Karpas-422 (cell line): ENCODE measurements at regions not wholly inside any gene's neighbourhood (a gene's known extent, or its start where the extent isn't known, plus 50 kb on each side); places are given as distances from the start of the nearest gene placed in this dataset.
"Not testable (repeated sequence)": the region's sequence is repeated elsewhere in the genome, so short reads cannot be mapped to it uniquely, and the experiment has no call there.

ENCODE experiments used
- DNase-seq: peaks from one replicate; pipeline ENCODE4 v3.0.0-alpha.2; 2015
- H2AFZ ChIP-seq: fragments of 200-600 bp; sonication (generic); 2 replicates; pipeline ENCODE4 v1.6.1; 2014; ENCODE audit warnings: antibody characterized with exemption, low read length, mixed read lengths
- H3K27ac ChIP-seq: fragments of 200-600 bp; sonication (generic); 2 replicates; pipeline ENCODE4 v1.5.1; 2014; ENCODE audit warnings: mild to moderate bottlenecking, low read length, moderate library complexity
- H3K27me3 ChIP-seq: fragments of 200-600 bp; sonication (generic); 2 replicates; pipeline ENCODE4 v1.6.1; 2014; ENCODE audit warnings: low read length, mixed read lengths
- H3K36me3 ChIP-seq: fragments of 200-600 bp; sonication (generic); 2 replicates; pipeline ENCODE4 v1.6.1; 2014; ENCODE audit warnings: low read length, mixed read lengths; ENCODE audit not compliant: insufficient read depth
- H3K4me1 ChIP-seq: fragments of 200-600 bp; sonication (generic); 2 replicates; pipeline ENCODE4 v1.6.1; 2014; ENCODE audit warnings: mild to moderate bottlenecking, low read length, mixed read lengths
- H3K4me2 ChIP-seq: fragments of 200-600 bp; sonication (generic); 2 replicates; pipeline ENCODE4 v1.6.1; 2014; ENCODE audit warnings: low read length, low read depth, mild to moderate bottlenecking; ENCODE audit not compliant: poor library complexity, severe bottlenecking
- H3K4me3 ChIP-seq: fragments of 200-600 bp; sonication (generic); 2 replicates; pipeline ENCODE4 v1.5.1; 2014; ENCODE audit warnings: mild to moderate bottlenecking, antibody characterized with exemption, low read length, mixed read lengths
- H3K79me2 ChIP-seq: fragments of 200-600 bp; sonication (generic); 2 replicates; pipeline ENCODE4 v1.6.1; 2014; ENCODE audit warnings: mild to moderate bottlenecking, low read length, mixed read lengths
- H3K9ac ChIP-seq: fragments of 200-600 bp; sonication (generic); 2 replicates; pipeline ENCODE4 v1.6.0; 2014; ENCODE audit warnings: low read length
- H3K9me2 ChIP-seq: fragments of 200-600 bp; sonication (generic), shearing (Covaris generic); replicated peaks from 2 replicates; pipeline ENCODE4 v1.6.0; 2014; ENCODE audit warnings: mild to moderate bottlenecking, low read length, moderate library complexity; ENCODE audit not compliant: insufficient read depth
- H3K9me3 ChIP-seq: fragments of 300-700, 200-600 bp; sonication (generic); 2 replicates; pipeline ENCODE4 v1.6.1; 2014; ENCODE audit warnings: low read length, mixed read lengths
- H4K20me1 ChIP-seq: fragments of 200-600 bp; sonication (generic); 2 replicates; pipeline ENCODE4 v1.6.1; 2014; ENCODE audit warnings: mild to moderate bottlenecking, antibody characterized with exemption, low read length, low read depth; ENCODE audit not compliant: insufficient read depth

DNA sequence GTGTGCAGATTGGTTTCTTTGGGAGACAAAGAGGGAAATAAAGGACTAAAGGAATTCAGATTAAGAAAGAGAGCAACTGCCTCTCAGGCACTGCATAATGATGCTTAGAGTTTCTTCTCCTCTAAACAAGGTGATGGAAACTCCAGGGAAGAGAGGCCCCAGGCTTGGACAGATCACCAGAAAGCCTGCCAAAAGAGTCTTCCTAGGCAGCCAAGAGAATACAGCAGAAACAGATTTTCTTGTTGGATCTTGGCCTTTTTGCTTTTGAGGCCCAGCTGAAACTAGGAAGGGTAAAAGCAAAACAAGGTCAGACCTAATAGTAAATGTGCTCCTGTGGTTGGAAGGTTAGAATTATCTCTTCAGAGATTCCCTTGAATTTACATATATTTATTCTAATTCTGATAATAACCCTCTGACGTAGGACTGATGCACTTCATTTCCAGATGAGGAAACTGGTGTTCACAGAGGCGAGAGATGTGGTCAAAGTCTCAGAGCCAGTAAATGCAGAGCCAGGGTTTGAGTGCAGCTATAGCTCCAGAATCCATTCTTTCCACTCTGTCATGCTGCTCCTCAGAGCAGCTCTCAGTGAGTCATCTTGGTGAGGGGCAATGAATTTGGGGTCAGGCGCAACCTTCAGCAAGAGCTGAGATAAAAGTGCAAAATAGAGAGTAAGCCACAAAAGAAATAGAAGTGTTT lies 142.3 kb upstream of the FBXO11 start:
- Histone ChIP-seq H4K20me1 (no peaks in the 10 kb centered on the region), H3K9ac (no peak overlapping the region), H3K4me1 (peaks cover 14% of the 10 kb centered on the region), H3K27me3 (no peaks in the 10 kb centered on the region), H3K9me2 (no peaks in the 10 kb centered on the region), H3K27ac (no peak overlapping the region), H2AFZ (no peak overlapping the region), H3K9me3 (no peaks in the 10 kb centered on the region), H3K4me2 (no peak overlapping the region), H3K4me3 (no peak overlapping the region), H3K36me3 (no peaks in the 10 kb centered on the region), H3K79me2 (no peaks in the 10 kb centered on the region)
- DNase-seq = no peak

- Histone ChIP-seq H3K9me3 (no peaks in the 10 kb centered on the region), H3K4me2 (no peak overlapping the region), H3K27me3 (no peaks in the 10 kb centered on the region), H3K79me2 (no peaks in the 10 kb centered on the region), H3K9me2 (no peaks in the 10 kb centered on the region), H3K4me3 (no peak overlapping the region), H3K27ac (no peak overlapping the region), H3K36me3 (no peaks in the 10 kb centered on the region), H3K9ac (no peak overlapping the region), H4K20me1 (no peaks in the 10 kb centered on the region), H3K4me1 (peaks cover 14% of the 10 kb centered on the region), H2AFZ (no peak overlapping the region)
- DNase-seq = no peak
Observed at GRCh38 chr2:48049371-48049770, 143.1 kb upstream of the FBXO11 start.

DNA sequence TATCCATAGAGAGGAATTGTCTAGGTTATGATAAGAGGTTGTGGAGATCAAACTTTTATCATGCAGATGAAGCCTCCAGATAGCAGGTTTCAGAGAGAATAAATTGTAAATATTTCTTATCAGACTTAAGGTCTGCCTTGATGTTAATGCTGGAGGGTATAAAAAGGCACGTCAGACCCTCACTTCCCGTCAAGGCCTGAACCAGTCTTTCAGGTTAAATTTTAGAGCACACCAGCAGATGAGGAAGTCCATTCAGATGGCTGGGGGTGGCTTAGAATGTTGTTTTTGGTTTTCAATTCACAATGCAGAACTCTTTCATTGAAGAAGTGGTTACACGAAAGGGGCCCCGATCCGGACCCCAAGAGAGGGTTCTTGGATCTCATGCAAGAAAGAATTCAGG lies 144.4 kb upstream of the FBXO11 start:
- no peak overlapping the region for H3K9ac ChIP-seq

DNA sequence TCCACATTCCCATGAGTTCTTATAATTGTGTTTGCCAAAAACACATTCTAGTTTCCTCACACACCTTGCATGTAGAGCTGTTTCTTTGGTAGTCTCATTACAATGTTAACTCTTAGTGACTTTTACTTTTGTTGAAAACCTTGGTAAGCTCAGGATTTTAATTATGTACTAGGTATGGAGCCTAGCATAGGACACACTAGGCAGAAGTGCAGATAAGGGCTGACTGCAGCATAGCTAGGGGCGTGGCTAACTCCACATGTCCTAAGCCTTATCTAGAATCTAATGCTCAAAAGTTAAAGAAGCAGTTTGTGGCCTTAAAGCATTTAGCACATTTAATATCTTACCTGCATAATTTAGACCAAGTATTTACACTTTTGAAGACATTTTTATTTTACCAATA lies 153.7 kb upstream of the FBXO11 start:
- H3K27ac ChIP-seq = no peak overlapping the region
- no peak overlapping the region for H3K9ac ChIP-seq
- H3K79me2 ChIP-seq = no peaks in the 10 kb centered on the region
- no peaks in the 10 kb centered on the region for H3K36me3 ChIP-seq
- H2AFZ ChIP-seq = no peak overlapping the region
- no peak overlapping the region for H3K4me2 ChIP-seq
- no peaks in the 10 kb centered on the region for H3K9me2 ChIP-seq
- no peaks in the 10 kb centered on the region for H3K4me1 ChIP-seq
- H4K20me1 ChIP-seq = no peaks in the 10 kb centered on the region
- H3K4me3 ChIP-seq = no peak overlapping the region
- DNase-seq = no peak
- no peaks in the 10 kb centered on the region for H3K9me3 ChIP-seq
- H3K27me3 ChIP-seq = no peaks in the 10 kb centered on the region

More for the DNA sequence above, 144.4 kb upstream of the FBXO11 start:
- peaks cover 6% of the 10 kb centered on the region for H3K4me1 ChIP-seq
- H3K36me3 ChIP-seq = no peaks in the 10 kb centered on the region
- H3K27ac ChIP-seq = no peak overlapping the region
- no peaks in the 10 kb centered on the region for H4K20me1 ChIP-seq
- H2AFZ ChIP-seq = no peak overlapping the region
- no peak overlapping the region for H3K4me2 ChIP-seq
- H3K79me2 ChIP-seq = no peaks in the 10 kb centered on the region
- H3K4me3 ChIP-seq = no peak overlapping the region
- H3K27me3 ChIP-seq = no peaks in the 10 kb centered on the region
- H3K9me2 ChIP-seq = no peaks in the 10 kb centered on the region
- DNase-seq = no peak
- no peaks in the 10 kb centered on the region for H3K9me3 ChIP-seq

GRCh38 chr2:48061656-48062055 lies 155.4 kb upstream of the FBXO11 start:
- not testable (repeated sequence) for H3K4me2 ChIP-seq, H2AFZ ChIP-seq, H3K9me2 ChIP-seq, DNase-seq, H3K9ac ChIP-seq, H3K27ac ChIP-seq, H3K27me3 ChIP-seq, H3K36me3 ChIP-seq, H3K4me3 ChIP-seq, H3K4me1 ChIP-seq, H3K9me3 ChIP-seq, H4K20me1 ChIP-seq, H3K79me2 ChIP-seq

DNA sequence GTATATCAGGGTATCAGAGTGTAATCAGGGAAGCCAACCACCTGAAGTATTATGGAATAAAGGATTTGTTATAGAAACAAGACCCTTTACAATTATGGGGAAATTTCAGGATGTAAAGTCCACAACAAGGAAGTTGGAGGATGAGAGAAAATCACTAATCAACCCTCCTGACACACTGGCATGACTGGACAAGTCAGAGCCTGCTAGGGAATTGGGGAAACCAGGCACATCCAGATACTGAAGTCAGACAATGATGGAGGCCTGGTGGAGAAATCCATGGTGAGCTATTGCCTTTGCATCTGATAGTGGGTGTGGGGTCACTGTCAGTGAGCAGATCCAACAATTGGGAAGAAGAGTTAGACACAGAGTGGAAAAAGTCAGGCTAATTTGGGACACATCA lies 158.8 kb upstream of the FBXO11 start:
- Histone ChIP-seq H3K4me3 (no peak overlapping the region), H3K36me3 (no peaks in the 10 kb centered on the region), H3K4me1 (no peaks in the 10 kb centered on the region), H3K4me2 (no peak overlapping the region), H3K9ac (no peak overlapping the region), H3K9me3 (no peaks in the 10 kb centered on the region), H2AFZ (no peak overlapping the region), H3K27ac (no peak overlapping the region), H3K27me3 (no peaks in the 10 kb centered on the region), H3K79me2 (no peaks in the 10 kb centered on the region), H4K20me1 (no peaks in the 10 kb centered on the region), H3K9me2 (no peaks in the 10 kb centered on the region)
- DNase-seq = no peak

DNA sequence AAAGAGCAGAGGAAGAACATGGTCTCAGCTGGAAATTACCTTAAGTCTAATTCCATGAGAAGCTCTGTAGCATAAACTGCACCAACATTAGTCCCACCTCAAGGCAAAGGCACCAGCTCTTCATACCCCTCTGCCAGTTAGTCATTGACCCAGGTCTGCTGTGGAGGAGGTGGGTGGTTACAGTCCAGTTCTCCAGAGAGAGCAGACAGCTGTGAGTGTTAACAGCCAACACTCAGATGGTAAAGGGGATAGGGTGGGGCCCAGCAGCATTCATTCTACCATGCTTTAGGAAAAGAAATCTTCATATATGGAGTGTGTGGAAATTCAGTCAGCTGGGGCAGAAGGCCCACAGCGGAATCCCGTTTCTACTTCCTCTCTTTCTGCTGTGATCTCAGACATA lies 159.7 kb upstream of the FBXO11 start:
- H3K4me1 ChIP-seq = no peaks in the 10 kb centered on the region

GRCh38 chr2:48069769-48070168 lies 163.5 kb upstream of the FBXO11 start:
- Histone ChIP-seq H3K9me3 (no peaks in the 10 kb centered on the region), H3K27me3 (no peaks in the 10 kb centered on the region), H3K4me1 (no peaks in the 10 kb centered on the region), H3K4me2 (no peak overlapping the region), H3K9ac (no peak overlapping the region), H4K20me1 (no peaks in the 10 kb centered on the region), H3K4me3 (no peak overlapping the region), H3K79me2 (no peaks in the 10 kb centered on the region), H3K36me3 (no peaks in the 10 kb centered on the region), H3K9me2 (no peaks in the 10 kb centered on the region), H2AFZ (no peak overlapping the region), H3K27ac (no peak overlapping the region)
- DNase-seq = no peak

More for the DNA sequence above, 159.7 kb upstream of the FBXO11 start:
- Histone ChIP-seq H3K79me2 (no peaks in the 10 kb centered on the region), H4K20me1 (no peaks in the 10 kb centered on the region), H2AFZ (no peak overlapping the region), H3K9me3 (no peaks in the 10 kb centered on the region), H3K4me2 (no peak overlapping the region), H3K36me3 (no peaks in the 10 kb centered on the region), H3K4me3 (no peak overlapping the region), H3K9me2 (no peaks in the 10 kb centered on the region), H3K27ac (no peak overlapping the region), H3K27me3 (no peaks in the 10 kb centered on the region), H3K9ac (no peak overlapping the region)
- no peak for DNase-seq

DNA sequence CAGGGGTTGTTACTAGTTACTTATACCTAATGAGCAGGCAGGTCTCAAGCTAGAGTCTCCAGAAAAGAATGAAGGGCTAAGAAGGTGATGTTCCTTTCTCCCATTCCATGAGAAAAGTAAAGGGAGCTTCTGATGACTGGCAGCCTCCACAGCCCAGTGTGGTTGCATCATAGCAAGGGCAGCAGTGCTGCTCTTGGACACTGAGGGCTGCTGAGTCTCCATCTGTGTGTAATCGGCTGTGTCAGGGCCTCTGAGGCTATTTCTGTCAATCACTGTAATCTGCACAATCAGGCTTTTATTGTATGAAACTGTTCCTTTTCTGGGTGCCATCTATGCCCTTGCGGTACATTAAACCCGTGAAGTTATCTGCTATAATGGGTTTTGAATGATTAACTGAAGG lies 164.1 kb upstream of the FBXO11 start:
- Histone ChIP-seq H3K36me3 (no peaks in the 10 kb centered on the region), H3K27me3 (no peaks in the 10 kb centered on the region), H3K9me3 (no peaks in the 10 kb centered on the region), H3K4me2 (no peak overlapping the region), H2AFZ (no peak overlapping the region), H3K27ac (no peak overlapping the region), H3K79me2 (no peaks in the 10 kb centered on the region), H3K9me2 (no peaks in the 10 kb centered on the region), H3K9ac (no peak overlapping the region), H4K20me1 (no peaks in the 10 kb centered on the region), H3K4me3 (no peak overlapping the region), H3K4me1 (no peaks in the 10 kb centered on the region)
- DNase-seq = no peak
